A549 (cell line): ENCODE measurements at regions not wholly inside any gene's neighbourhood (a gene's known extent, or its start where the extent isn't known, plus 50 kb on each side); places are given as distances from the start of the nearest gene placed in this dataset.
"Not testable (repeated sequence)": the region's sequence is repeated elsewhere in the genome, so short reads cannot be mapped to it uniquely, and the experiment has no call there.

Experiments
- CEBPB ChIP-seq, 2 experiments: fragments of >200 bp in 1 of 2; sonication (Bioruptor Twin) in 1 of 2; formaldehyde crosslinking in 1 of 2; IDR thresholded peaks; 2 replicates each; pipeline ENCODE4 v1.6.1; 2012 to 2016
- JUNB ChIP-seq: fragments of >200 bp; sonication (Bioruptor Twin); formaldehyde crosslinking; IDR thresholded peaks from 2 replicates; pipeline ENCODE4 v1.6.1; 2016
- MAZ ChIP-seq: fragments of 150-350 bp; IDR thresholded peaks from 2 replicates; pipeline ENCODE4 v1.6.1; 2014; ENCODE audit warnings: antibody characterized with exemption, low read depth, low read length, borderline replicate concordance
- NR3C1 ChIP-seq: fragments of >200 bp; sonication (Bioruptor Twin); formaldehyde crosslinking; IDR thresholded peaks from 3 replicates; pipeline ENCODE4 v1.6.1; 2017
- POLR2A ChIP-seq: IDR thresholded peaks from 2 replicates; pipeline ENCODE4 v1.6.1; 2012; ENCODE audit warnings: mild to moderate bottlenecking, low read length
- RFX5 ChIP-seq: fragments of 450-650 bp; IDR thresholded peaks from 2 replicates; pipeline ENCODE4 v1.7.1; 2014; ENCODE audit warnings: antibody characterized with exemption, mild to moderate bottlenecking, moderate library complexity
- ZFP36 ChIP-seq: fragments of 450-650 bp; IDR thresholded peaks from 2 replicates; pipeline ENCODE4 v1.6.1; 2014; ENCODE audit warnings: borderline replicate concordance; ENCODE audit not compliant: partially characterized antibody
- TF ChIP-seq, protein P1 (sequence below): fragments of 450-650 bp; IDR thresholded peaks from 2 replicates; pipeline ENCODE4 v1.6.1; 2014; ENCODE audit warnings: antibody characterized with exemption
- TF ChIP-seq, protein P2 (sequence below): IDR thresholded peaks from 2 replicates; pipeline ENCODE4 v1.6.1; 2012
- TF ChIP-seq, protein P3 (sequence below): fragments of >200 bp; sonication (Bioruptor Twin); formaldehyde crosslinking; IDR thresholded peaks from 3 replicates; pipeline ENCODE4 v1.5.1; 2016
- TF ChIP-seq, protein P4 (sequence below): fragments of 200-600 bp; sonication (generic); IDR thresholded peaks from 2 replicates; pipeline ENCODE4 v1.6.1; 2016; ENCODE audit warnings: antibody characterized with exemption, mild to moderate bottlenecking, moderate library complexity

DNA sequence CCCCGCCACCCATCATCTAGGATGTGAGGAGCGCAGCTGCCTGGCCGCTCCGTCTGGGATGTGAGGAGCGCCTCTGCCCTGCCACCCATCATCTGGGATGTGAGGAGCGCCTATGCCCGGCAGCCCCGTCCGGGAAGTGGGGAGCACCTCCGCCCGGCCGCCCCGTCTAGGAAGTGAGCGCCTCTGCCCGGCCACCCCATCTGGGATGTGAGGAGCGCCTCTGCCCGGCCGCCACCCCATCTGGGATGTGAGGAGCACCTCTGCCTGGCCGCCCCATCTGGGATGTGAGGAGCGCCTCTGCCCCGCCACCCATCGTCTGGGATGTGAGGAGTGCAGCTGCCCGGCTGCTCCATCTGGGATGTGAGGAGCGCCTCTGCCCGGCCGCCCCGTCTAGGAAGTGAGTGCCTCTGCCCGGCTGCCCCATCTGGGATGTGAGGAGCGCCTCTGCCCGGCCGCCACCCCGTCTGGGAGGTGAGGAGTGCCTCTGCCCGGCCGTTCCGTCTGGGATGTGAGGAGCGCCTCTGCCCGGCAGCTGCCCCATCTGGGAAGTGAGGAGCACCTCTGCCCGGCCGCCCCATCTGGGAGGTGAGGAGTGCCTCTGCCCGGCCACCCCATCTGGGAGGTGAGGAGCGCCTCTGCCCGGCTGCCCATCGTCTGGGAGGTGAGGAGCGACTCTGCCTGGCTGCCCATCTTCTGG lies 1086.5 kb downstream of the TYW1 start:
- TF ChIP-seq ZFP36; NR3C1; RFX5; CEBPB (IDR thresholded peaks at IDR 0.05); POLR2A; MAZ; JUNB: not testable (repeated sequence)
- TF ChIP-seq, protein P1, sequence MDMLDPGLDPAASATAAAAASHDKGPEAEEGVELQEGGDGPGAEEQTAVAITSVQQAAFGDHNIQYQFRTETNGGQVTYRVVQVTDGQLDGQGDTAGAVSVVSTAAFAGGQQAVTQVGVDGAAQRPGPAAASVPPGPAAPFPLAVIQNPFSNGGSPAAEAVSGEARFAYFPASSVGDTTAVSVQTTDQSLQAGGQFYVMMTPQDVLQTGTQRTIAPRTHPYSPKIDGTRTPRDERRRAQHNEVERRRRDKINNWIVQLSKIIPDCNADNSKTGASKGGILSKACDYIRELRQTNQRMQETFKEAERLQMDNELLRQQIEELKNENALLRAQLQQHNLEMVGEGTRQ: not testable (repeated sequence)
- TF ChIP-seq, protein P2, sequence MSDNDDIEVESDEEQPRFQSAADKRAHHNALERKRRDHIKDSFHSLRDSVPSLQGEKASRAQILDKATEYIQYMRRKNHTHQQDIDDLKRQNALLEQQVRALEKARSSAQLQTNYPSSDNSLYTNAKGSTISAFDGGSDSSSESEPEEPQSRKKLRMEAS: not testable (repeated sequence)
- TF ChIP-seq, protein P3, sequence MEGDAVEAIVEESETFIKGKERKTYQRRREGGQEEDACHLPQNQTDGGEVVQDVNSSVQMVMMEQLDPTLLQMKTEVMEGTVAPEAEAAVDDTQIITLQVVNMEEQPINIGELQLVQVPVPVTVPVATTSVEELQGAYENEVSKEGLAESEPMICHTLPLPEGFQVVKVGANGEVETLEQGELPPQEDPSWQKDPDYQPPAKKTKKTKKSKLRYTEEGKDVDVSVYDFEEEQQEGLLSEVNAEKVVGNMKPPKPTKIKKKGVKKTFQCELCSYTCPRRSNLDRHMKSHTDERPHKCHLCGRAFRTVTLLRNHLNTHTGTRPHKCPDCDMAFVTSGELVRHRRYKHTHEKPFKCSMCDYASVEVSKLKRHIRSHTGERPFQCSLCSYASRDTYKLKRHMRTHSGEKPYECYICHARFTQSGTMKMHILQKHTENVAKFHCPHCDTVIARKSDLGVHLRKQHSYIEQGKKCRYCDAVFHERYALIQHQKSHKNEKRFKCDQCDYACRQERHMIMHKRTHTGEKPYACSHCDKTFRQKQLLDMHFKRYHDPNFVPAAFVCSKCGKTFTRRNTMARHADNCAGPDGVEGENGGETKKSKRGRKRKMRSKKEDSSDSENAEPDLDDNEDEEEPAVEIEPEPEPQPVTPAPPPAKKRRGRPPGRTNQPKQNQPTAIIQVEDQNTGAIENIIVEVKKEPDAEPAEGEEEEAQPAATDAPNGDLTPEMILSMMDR: not testable (repeated sequence)
- TF ChIP-seq, protein P4, sequence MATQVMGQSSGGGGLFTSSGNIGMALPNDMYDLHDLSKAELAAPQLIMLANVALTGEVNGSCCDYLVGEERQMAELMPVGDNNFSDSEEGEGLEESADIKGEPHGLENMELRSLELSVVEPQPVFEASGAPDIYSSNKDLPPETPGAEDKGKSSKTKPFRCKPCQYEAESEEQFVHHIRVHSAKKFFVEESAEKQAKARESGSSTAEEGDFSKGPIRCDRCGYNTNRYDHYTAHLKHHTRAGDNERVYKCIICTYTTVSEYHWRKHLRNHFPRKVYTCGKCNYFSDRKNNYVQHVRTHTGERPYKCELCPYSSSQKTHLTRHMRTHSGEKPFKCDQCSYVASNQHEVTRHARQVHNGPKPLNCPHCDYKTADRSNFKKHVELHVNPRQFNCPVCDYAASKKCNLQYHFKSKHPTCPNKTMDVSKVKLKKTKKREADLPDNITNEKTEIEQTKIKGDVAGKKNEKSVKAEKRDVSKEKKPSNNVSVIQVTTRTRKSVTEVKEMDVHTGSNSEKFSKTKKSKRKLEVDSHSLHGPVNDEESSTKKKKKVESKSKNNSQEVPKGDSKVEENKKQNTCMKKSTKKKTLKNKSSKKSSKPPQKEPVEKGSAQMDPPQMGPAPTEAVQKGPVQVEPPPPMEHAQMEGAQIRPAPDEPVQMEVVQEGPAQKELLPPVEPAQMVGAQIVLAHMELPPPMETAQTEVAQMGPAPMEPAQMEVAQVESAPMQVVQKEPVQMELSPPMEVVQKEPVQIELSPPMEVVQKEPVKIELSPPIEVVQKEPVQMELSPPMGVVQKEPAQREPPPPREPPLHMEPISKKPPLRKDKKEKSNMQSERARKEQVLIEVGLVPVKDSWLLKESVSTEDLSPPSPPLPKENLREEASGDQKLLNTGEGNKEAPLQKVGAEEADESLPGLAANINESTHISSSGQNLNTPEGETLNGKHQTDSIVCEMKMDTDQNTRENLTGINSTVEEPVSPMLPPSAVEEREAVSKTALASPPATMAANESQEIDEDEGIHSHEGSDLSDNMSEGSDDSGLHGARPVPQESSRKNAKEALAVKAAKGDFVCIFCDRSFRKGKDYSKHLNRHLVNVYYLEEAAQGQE: not testable (repeated sequence)
